ENCODE measurements at regions not wholly inside any gene's neighbourhood (a gene's known extent, or its start where the extent isn't known, plus 50 kb on each side); places are given as distances from the start of the nearest gene placed in this dataset.

DNA sequence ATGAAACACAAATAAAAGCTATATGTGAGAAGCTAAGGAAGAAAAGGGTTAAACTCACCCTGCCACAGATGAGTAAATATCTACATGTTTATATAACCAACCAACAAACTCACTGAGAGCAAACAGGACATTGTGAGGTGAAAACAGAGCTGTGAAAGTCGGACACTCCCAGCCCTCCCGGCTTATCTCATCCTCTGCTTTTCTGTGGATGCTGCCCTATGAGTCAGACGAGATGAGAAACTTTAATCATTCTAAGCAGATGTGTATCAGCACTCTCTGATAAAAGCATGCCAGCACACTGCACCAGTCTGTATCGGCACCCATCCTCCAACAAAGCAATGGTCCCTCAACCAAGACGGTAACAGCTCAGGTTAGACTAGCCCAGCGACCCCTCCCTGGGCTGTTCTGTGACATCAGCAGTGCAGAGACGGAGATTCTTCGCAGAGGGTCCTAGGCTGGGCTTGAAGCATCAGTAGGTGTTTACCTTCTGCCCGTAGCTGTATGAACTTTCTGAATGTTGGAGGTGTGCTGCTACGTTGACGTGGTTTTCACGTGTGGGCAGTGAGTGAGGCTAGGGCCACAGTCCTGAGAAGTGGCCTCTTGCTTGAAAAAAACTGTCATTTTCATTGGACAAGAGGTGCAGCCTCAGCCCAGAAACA, 119.8 kb upstream of the ALDH1A3 start:
- H3K4me3 ChIP-seq (ENCODE audit: low read length), result no peak overlapping the region
- H4K20me1 ChIP-seq (ENCODE audit: insufficient read depth, low read depth, low read length), result no peaks in the 10 kb centered on the region
- no peak for DNase-seq
- no peak overlapping the region for H3K27ac ChIP-seq (ENCODE audit: low read length)
- H3K36me3 ChIP-seq (ENCODE audit: insufficient read depth, low read length), result no peaks in the 10 kb centered on the region
- H3K9ac ChIP-seq (ENCODE audit: low read length), result no peak overlapping the region
- H3K4me1 ChIP-seq (ENCODE audit: low read length), result no peaks in the 10 kb centered on the region
- H3K27me3 ChIP-seq (ENCODE audit: low read length), result no peaks in the 10 kb centered on the region
- no peak overlapping the region for H2AFZ ChIP-seq (ENCODE audit: low read length)
- H3K4me2 ChIP-seq (ENCODE audit: low read depth, low read length, poor library complexity, severe bottlenecking), result no peak overlapping the region
- H3K79me2 ChIP-seq (ENCODE audit: low read length), result no peaks in the 10 kb centered on the region
- no peaks in the 10 kb centered on the region for H3K9me2 ChIP-seq (replicated peaks; ENCODE audit: insufficient read depth, low read length)
- H3K9me3 ChIP-seq (ENCODE audit: low read length), result no peaks in the 10 kb centered on the region

DNA sequence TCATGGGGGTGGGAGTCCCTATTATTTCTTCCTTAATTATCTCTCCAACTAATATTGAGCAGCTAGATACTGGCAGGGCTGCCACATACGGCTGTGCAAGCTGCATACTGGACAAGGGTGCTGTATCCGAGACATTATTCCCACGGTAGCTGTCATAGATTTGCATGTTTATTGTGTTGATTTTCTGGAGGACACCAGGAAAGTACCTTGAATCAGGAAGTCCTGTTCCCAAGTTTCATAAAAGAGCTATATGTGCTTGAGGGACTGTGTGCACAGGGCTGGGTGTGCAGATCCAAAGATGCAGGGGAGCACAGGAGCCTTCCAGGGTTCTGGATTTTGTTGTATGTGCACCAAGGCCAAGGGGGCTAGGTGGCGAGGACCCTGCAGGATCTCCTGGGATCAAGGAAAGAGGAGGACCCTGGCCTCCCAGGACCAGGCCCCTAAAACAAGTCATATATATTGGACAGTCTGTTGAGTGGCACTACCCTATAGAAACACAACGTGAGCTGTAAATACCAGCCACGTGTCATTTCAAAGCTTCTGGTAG, 119.2 kb upstream of the ALDH1A3 start:
- no peak for DNase-seq
- no peak overlapping the region for H3K9ac ChIP-seq (ENCODE audit: low read length)
- no peaks in the 10 kb centered on the region for H3K36me3 ChIP-seq (ENCODE audit: insufficient read depth, low read length)
- H3K79me2 ChIP-seq (ENCODE audit: low read length), result no peaks in the 10 kb centered on the region
- no peak overlapping the region for H3K4me2 ChIP-seq (ENCODE audit: low read depth, low read length, poor library complexity, severe bottlenecking)
- no peaks in the 10 kb centered on the region for H3K27me3 ChIP-seq (ENCODE audit: low read length)
- no peaks in the 10 kb centered on the region for H3K4me1 ChIP-seq (ENCODE audit: low read length)
- H3K27ac ChIP-seq (ENCODE audit: low read length), result no peak overlapping the region
- no peak overlapping the region for H3K4me3 ChIP-seq (ENCODE audit: low read length)
- no peaks in the 10 kb centered on the region for H3K9me2 ChIP-seq (replicated peaks; ENCODE audit: insufficient read depth, low read length)
- no peak overlapping the region for H2AFZ ChIP-seq (ENCODE audit: low read length)
- H4K20me1 ChIP-seq (ENCODE audit: insufficient read depth, low read depth, low read length), result no peaks in the 10 kb centered on the region
- H3K9me3 ChIP-seq (ENCODE audit: low read length), result no peaks in the 10 kb centered on the region

DNA sequence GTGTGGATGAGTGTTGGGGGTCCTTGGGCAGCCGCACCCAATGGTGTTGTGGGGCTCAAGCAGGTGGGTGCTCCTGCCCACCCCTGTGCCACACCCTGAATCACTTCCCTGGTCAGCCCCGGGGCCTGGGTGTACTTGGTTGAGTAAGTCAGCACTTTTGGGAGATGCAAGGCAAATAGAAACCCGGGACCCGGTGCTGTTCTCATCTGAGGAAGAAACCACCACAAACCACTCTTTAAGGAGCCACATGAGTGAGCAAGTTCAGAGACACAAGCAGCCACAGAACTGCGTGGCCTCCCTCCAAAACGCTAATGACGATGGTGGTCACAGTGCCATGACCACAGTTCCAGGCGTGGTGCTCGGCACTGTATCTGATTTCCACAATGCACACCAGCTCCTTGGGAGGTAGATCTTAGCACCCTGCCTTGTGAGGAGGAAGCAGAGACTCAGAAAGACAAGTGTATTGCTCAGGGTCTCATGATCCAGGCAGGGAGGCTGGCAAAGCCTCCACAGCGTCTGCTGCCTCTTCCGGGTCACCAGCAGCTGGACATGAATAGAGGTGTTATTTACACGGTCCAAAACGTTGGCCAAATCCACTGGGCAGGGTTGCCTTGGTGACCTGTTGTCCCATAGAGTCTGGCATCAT, 118.2 kb upstream of the ALDH1A3 start:
- Histone ChIP-seq H3K27me3 (ENCODE audit: low read length) (no peaks in the 10 kb centered on the region), H3K36me3 (ENCODE audit: insufficient read depth, low read length) (no peaks in the 10 kb centered on the region), H3K9ac (ENCODE audit: low read length) (no peak overlapping the region), H3K27ac (ENCODE audit: low read length) (no peak overlapping the region), H4K20me1 (ENCODE audit: insufficient read depth, low read depth, low read length) (no peaks in the 10 kb centered on the region), H2AFZ (ENCODE audit: low read length) (no peak overlapping the region), H3K79me2 (ENCODE audit: low read length) (no peaks in the 10 kb centered on the region), H3K9me3 (ENCODE audit: low read length) (no peaks in the 10 kb centered on the region), H3K4me2 (ENCODE audit: low read depth, low read length, poor library complexity, severe bottlenecking) (no peak overlapping the region), H3K4me1 (ENCODE audit: low read length) (no peaks in the 10 kb centered on the region), H3K4me3 (ENCODE audit: low read length) (no peak overlapping the region), H3K9me2 (replicated peaks; ENCODE audit: insufficient read depth, low read length) (no peaks in the 10 kb centered on the region)
- DNase-seq, result no peak

DNA sequence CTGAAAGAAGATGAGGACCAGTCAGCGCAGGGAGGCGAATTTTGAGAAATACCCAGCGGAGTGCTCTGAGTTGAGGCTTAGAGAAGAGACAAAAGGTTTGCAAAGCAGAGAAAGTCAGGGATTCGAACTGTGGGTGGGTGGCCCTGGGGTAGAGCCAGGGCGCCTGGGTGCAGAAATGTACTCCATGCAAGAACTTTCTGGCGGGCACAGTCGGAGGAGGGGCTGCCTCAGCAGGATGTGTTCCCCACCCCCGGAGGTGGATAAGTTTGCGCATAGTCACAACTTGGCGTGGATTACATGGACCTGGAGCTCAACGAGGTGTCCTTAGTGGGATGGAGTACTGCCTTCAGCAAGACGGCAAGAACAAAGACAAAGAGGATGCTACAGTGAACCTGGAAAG, 117.3 kb upstream of the ALDH1A3 start:
- no peak for DNase-seq
- Histone ChIP-seq H3K79me2 (ENCODE audit: low read length) (no peaks in the 10 kb centered on the region), H3K27ac (ENCODE audit: low read length) (no peak overlapping the region), H3K27me3 (ENCODE audit: low read length) (no peaks in the 10 kb centered on the region), H3K4me3 (ENCODE audit: low read length) (no peak overlapping the region), H2AFZ (ENCODE audit: low read length) (no peak overlapping the region), H3K9me2 (replicated peaks; ENCODE audit: insufficient read depth, low read length) (no peaks in the 10 kb centered on the region), H4K20me1 (ENCODE audit: insufficient read depth, low read depth, low read length) (no peaks in the 10 kb centered on the region), H3K9me3 (ENCODE audit: low read length) (no peaks in the 10 kb centered on the region), H3K36me3 (ENCODE audit: insufficient read depth, low read length) (no peaks in the 10 kb centered on the region), H3K4me1 (ENCODE audit: low read length) (no peaks in the 10 kb centered on the region), H3K4me2 (ENCODE audit: low read depth, low read length, poor library complexity, severe bottlenecking) (no peak overlapping the region), H3K9ac (ENCODE audit: low read length) (no peak overlapping the region)

DNA sequence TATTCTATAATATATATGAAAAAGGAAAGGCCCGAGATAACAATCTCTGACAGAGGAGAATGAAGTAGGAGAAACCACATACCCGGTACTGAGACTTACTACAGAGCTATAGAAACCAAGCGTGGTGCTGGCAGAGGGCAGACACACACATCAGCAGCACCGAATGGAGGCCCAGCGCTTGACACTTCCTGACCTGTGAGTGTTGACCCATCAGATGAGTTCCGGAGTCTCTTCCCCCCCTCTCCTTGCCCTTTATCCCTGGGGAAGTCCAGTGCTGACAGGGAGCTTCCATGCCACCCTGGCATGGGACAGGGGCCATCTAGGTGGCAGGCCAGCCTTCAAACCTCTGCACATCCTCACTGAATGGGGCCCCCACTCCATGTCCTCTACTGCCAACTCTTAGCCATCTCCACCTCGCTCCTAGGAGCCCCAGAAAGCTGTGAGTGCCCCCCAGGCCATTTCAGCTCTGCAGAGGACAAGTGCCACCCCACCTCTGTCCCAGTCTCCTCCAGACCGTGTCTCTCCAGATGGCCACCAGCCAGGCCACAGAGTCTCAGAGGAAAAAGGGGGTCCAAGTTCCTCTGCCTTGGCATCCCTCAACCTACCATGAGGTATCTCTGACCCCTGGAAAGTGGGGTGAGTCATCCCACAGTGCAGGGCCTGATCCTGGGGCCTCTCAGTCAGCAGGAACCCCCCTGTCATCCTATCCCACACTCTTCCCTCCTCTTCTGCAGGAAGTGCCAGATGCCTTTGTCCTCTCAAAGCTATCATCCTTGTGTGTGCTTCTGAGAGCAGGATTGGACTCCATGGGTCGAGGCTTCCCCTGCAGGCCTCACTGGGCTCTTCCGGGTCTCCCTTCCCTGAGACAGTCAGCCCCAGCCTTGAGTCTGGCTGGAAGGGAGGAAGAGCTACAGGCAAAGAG, 116.5 kb upstream of the ALDH1A3 start:
- H3K27me3 ChIP-seq (ENCODE audit: low read length), result no peaks in the 10 kb centered on the region
- no peaks in the 10 kb centered on the region for H3K9me3 ChIP-seq (ENCODE audit: low read length)
- H3K4me3 ChIP-seq (ENCODE audit: low read length), result no peak overlapping the region
- no peaks in the 10 kb centered on the region for H3K4me1 ChIP-seq (ENCODE audit: low read length)
- no peak overlapping the region for H3K9ac ChIP-seq (ENCODE audit: low read length)
- H2AFZ ChIP-seq (ENCODE audit: low read length), result no peak overlapping the region
- DNase-seq, result no peak
- H3K4me2 ChIP-seq (ENCODE audit: low read depth, low read length, poor library complexity, severe bottlenecking), result no peak overlapping the region
- H3K9me2 ChIP-seq (replicated peaks; ENCODE audit: insufficient read depth, low read length), result no peaks in the 10 kb centered on the region
- no peaks in the 10 kb centered on the region for H4K20me1 ChIP-seq (ENCODE audit: insufficient read depth, low read depth, low read length)
- H3K36me3 ChIP-seq (ENCODE audit: insufficient read depth, low read length), result no peaks in the 10 kb centered on the region
- no peaks in the 10 kb centered on the region for H3K79me2 ChIP-seq (ENCODE audit: low read length)
- H3K27ac ChIP-seq (ENCODE audit: low read length), result no peak overlapping the region

DNA sequence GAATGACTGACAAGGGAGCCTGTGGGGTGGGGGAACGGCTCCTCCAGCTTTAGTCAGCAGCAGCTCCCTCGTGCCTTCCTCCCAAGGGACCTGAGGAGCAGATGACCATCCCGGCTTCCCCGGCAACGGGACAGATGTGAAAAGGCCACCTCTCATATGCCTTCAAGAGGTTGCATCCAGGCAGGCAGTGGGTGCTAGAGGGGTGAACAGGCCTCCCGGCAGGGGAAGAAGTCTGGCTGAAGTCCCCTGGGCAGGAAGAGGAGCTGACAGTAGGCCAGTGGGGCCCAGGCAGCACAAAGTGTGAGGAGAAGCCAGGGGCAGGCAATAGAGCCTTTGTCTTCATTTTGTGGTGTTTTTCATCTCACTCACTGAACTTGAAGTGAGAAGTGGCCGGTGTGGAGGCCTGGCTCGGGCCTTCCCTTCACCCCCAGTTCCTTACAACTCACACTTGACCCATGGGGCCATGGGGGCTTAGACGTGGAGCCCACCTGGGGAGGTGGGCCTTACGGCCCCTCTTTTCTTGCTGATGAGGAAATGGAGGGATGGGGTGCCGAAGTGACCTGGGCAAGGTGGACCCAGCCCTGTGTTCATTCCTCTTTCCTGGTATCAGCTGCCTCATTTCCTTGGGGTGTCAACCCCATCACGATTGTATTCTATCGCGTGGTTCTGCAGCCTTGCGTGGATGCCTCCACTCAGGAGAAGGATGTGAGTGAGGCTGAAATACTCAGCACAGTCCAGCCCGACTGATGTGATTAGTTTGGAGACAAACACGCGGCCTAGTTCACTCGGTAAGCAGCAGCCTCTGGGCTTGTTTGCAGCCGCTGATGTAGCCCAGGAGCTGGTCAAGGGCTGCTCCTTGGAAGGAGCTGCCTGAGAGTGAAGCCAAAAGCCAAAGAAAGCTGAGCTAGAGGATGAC, 115.5 kb upstream of the ALDH1A3 start:
- Histone ChIP-seq H3K27ac (ENCODE audit: low read length) (no peak overlapping the region), H3K27me3 (ENCODE audit: low read length) (no peaks in the 10 kb centered on the region), H3K79me2 (ENCODE audit: low read length) (no peaks in the 10 kb centered on the region), H3K4me1 (ENCODE audit: low read length) (no peaks in the 10 kb centered on the region), H3K36me3 (ENCODE audit: insufficient read depth, low read length) (no peaks in the 10 kb centered on the region), H3K4me2 (ENCODE audit: low read depth, low read length, poor library complexity, severe bottlenecking) (no peak overlapping the region), H4K20me1 (ENCODE audit: insufficient read depth, low read depth, low read length) (no peaks in the 10 kb centered on the region), H2AFZ (ENCODE audit: low read length) (no peak overlapping the region), H3K9ac (ENCODE audit: low read length) (no peak overlapping the region), H3K4me3 (ENCODE audit: low read length) (no peak overlapping the region), H3K9me2 (replicated peaks; ENCODE audit: insufficient read depth, low read length) (no peaks in the 10 kb centered on the region), H3K9me3 (ENCODE audit: low read length) (no peaks in the 10 kb centered on the region)
- DNase-seq, result no peak

DNA sequence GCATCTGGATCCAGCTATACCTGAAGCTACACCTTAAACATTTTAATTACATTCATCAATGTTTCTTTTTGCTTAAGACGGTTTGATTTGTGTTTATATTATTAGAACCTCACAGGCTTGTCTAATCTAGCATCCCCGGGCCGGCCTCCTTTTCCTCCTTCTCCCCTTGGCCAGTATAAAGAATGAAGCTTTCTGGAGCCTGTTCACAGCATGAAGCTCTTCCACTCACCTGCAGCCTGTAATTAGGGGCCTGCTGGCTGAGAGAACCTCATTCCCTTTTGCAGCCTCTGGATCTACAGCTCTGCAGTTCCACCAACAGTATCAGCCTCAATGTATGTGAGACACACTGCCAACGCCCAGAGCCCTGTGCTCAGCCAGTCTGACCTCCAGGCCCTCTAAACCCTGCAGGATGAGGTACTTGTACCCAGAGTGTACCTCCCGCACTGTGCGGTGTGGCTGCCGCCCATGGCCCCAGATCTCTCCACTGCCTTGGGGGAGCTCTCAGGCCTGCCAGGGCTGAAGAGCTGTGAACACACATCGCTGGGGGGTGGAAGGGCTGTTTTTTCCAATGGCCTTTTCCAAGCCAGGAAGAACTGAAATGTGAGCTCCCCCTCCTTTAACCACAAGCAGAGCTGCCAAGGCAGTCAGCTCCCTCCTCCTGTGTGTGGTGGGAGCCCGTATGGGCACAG, 114.7 kb upstream of the ALDH1A3 start:
- Histone ChIP-seq H3K4me1 (ENCODE audit: low read length) (no peaks in the 10 kb centered on the region), H3K4me3 (ENCODE audit: low read length) (no peak overlapping the region), H3K27ac (ENCODE audit: low read length) (no peak overlapping the region), H3K9me3 (ENCODE audit: low read length) (no peaks in the 10 kb centered on the region), H3K36me3 (ENCODE audit: insufficient read depth, low read length) (no peaks in the 10 kb centered on the region), H3K4me2 (ENCODE audit: low read depth, low read length, poor library complexity, severe bottlenecking) (no peak overlapping the region), H3K9ac (ENCODE audit: low read length) (no peak overlapping the region), H4K20me1 (ENCODE audit: insufficient read depth, low read depth, low read length) (no peaks in the 10 kb centered on the region), H3K9me2 (replicated peaks; ENCODE audit: insufficient read depth, low read length) (no peaks in the 10 kb centered on the region), H2AFZ (ENCODE audit: low read length) (no peak overlapping the region), H3K27me3 (ENCODE audit: low read length) (no peaks in the 10 kb centered on the region), H3K79me2 (ENCODE audit: low read length) (no peaks in the 10 kb centered on the region)
- DNase-seq, result no peak

Measured in Karpas-422 (cell line).